K562 (cell line): ENCODE measurements at regions not wholly inside any gene's neighbourhood (a gene's known extent, or its start where the extent isn't known, plus 50 kb on each side); places are given as distances from the start of the nearest gene placed in this dataset.

ENCODE experiments used
- ATAC-seq: fragments of 200-7000 bp; cut with Tn5 transposase; 3 replicates; pipeline ENCODE4 v1.9.1; 2020; ENCODE audit warnings: moderate library complexity
- BruUV-seq: library from RNA; stranded (reverse); fragments of 400-500 nt; replicated peaks from 2 replicates; lab custom pipeline; 2021; lab: Mats Ljungman, UMichigan
- CTCF ChIA-PET: fragments of 300-600 bp; formaldehyde crosslinking; extraction: SDS; loops from one replicate; lab custom pipeline; 2021; ENCODE audit warnings: low intra/inter-chr PET ratio; lab: Yijun Ruan, JAX
- POLR2A ChIA-PET: fragments of 300-600, 350-650 bp; sonication (Branson Sonifier 250); formaldehyde crosslinking; extraction: SDS; loops from one replicate; lab custom pipeline; 2021; ENCODE audit warnings: antibody characterized with exemption, inconsistent platforms; lab: Yijun Ruan, JAX
- DNase-seq, 4 experiments: peaks; one replicate each; pipeline versions ENCODE4 v3.0.0 to v3.0.0-alpha.2; 2011 to 2018; ENCODE audit warnings: low spot score in 3 of 4, mixed read lengths in 3 of 4; ENCODE audit errors: extremely low read depth in 1 of 4
- FAIRE-seq: peaks from 2 replicates; lab custom pipeline; 2011; peaks lifted over from hg19 to GRCh38; lab: Jason Lieb, UNC
- H2AFZ ChIP-seq: 2 replicates; pipeline ENCODE4 v1.6.0; 2011; ENCODE audit warnings: low read depth, low read length, control low read depth, inconsistent platforms
- H3K27ac ChIP-seq: fragments of 200-600 bp; 3 replicates; pipeline ENCODE4 v1.8.0; 2011; ENCODE audit warnings: low read depth, mild to moderate bottlenecking, control low read depth, inconsistent platforms, low read length, moderate library complexity, mixed read lengths; ENCODE audit errors: extremely low read depth
- H3K27me3 ChIP-seq, 2 experiments: fragments of 300-600 bp in 1 of 2; 2 replicates in 1 of 2; 3 replicates in 1 of 2; pipeline versions ENCODE4 v1.6.0 to v1.8.0; 2011; ENCODE audit warnings: inconsistent platforms in 2 of 2, low read length in 2 of 2, mild to moderate bottlenecking in 1 of 2, mixed read lengths in 1 of 2, moderate library complexity in 1 of 2; ENCODE audit not compliant: control insufficient read depth in 2 of 2, insufficient read depth in 2 of 2
- H3K36me3 ChIP-seq: fragments of 300-600 bp; 3 replicates; pipeline ENCODE4 v1.8.0; 2011; ENCODE audit warnings: mild to moderate bottlenecking, low read length, inconsistent platforms; ENCODE audit not compliant: control insufficient read depth, insufficient read depth
- H3K4me1 ChIP-seq, 2 experiments: fragments of 200-600 bp in 1 of 2; replicated peaks in 1 of 2; 2 replicates in 1 of 2; 3 replicates in 1 of 2; pipeline versions ENCODE4 v1.5.1 to v1.8.0; 2011; ENCODE audit warnings: inconsistent platforms in 2 of 2, low read length in 2 of 2, mild to moderate bottlenecking in 1 of 2, mixed read lengths in 1 of 2, moderate library complexity in 1 of 2; ENCODE audit not compliant: control insufficient read depth in 2 of 2, insufficient read depth in 2 of 2
- H3K4me2 ChIP-seq: 2 replicates; pipeline ENCODE4 v1.6.1; 2011; ENCODE audit warnings: low read length, control low read depth, inconsistent platforms, mixed read lengths; ENCODE audit not compliant: insufficient read depth
- H3K4me3 ChIP-seq: fragments of 200-600 bp; sonication (generic), shearing (Covaris generic); 2 replicates; pipeline ENCODE4 v1.5.1; 2016; ENCODE audit warnings: control low read depth, inconsistent platforms
- H3K79me2 ChIP-seq: fragments of 200-600 bp; 3 replicates; pipeline ENCODE4 v1.8.0; 2011; ENCODE audit warnings: low read length, inconsistent platforms; ENCODE audit not compliant: control insufficient read depth, insufficient read depth
- H3K9ac ChIP-seq, 2 experiments: 2 replicates each; pipeline versions ENCODE4 v1.6.0 to v1.6.1; 2011; ENCODE audit warnings: low read depth in 2 of 2, low read length in 2 of 2, control low read depth in 1 of 2, inconsistent platforms in 1 of 2, mild to moderate bottlenecking in 1 of 2, mixed read lengths in 1 of 2; ENCODE audit not compliant: insufficient read depth in 1 of 2
- H3K9me1 ChIP-seq: one replicate; pipeline ENCODE4 v1.6.0; 2011; ENCODE audit warnings: inconsistent platforms, mild to moderate bottlenecking, low read length, moderate library complexity; ENCODE audit not compliant: control insufficient read depth, insufficient read depth
- H3K9me3 ChIP-seq: replicated peaks from 2 replicates; pipeline ENCODE4 v1.5.1; 2011; ENCODE audit warnings: low read depth, low read length, inconsistent platforms; ENCODE audit not compliant: control insufficient read depth, insufficient read depth
- H4K20me1 ChIP-seq: replicated peaks from 2 replicates; pipeline ENCODE4 v1.6.1; 2011; ENCODE audit warnings: low read length, inconsistent platforms, mixed read lengths; ENCODE audit not compliant: control insufficient read depth, insufficient read depth
- MEIS2 ChIP-seq: fragments of 450-650 bp; IDR thresholded peaks from 2 replicates; pipeline ENCODE4 v1.6.1; 2014; ENCODE audit warnings: mild to moderate bottlenecking; ENCODE audit not compliant: partially characterized antibody
- PBX2 ChIP-seq, 2 experiments: IDR thresholded peaks in 1 of 2; conservative IDR thresholded peaks in 1 of 2; 2 replicates each; pipeline ENCODE4 v1.6.1; 2016; ENCODE audit warnings: low read depth in 2 of 2, mild to moderate bottlenecking in 1 of 2, missing compliant biosample characterization in 1 of 2, missing genetic modification characterization in 1 of 2, moderate library complexity in 1 of 2
- ZNF184 ChIP-seq: sonication (generic); formaldehyde crosslinking; IDR thresholded peaks from 2 replicates; pipeline ENCODE4 v1.5.0; 2020; ENCODE audit warnings: missing genetic modification reagents
- WGBS: fragments of 100-300 bp; shearing (Covaris generic); methylation state at CpG from one replicate; pipeline ENCODE4 v1.1.6; 2016; ENCODE audit warnings: low coverage, mixed read lengths; ENCODE audit not compliant: insufficient coverage; ENCODE audit errors: missing lambda C conversion rate; 5-methylcytosine and 5-hydroxymethylcytosine counted together
- in situ Hi-C: fragments of 300-500 bp; cut with MboI; formaldehyde crosslinking; loops from 4 replicates; pipeline ENCODE4 v1.15.0; 2018; ENCODE audit warnings: inconsistent platforms, mixed read lengths
- intact Hi-C: fragments of 100-400 bp; cut with micrococcal nuclease; formaldehyde crosslinking; loops from 2 replicates; pipeline ENCODE4 v1.14.2; 2022

GRCh38 chr9:84212246-84212645 lies 128.3 kb downstream of the SLC28A3 start:
- POLR2A ChIA-PET: no interaction called here
- H3K9ac ChIP-seq: no peak overlapping the region
- H3K27ac ChIP-seq: no peak overlapping the region
- H2AFZ ChIP-seq: no peak overlapping the region
- no peak for ATAC-seq
- WGBS: 0% methylated on average over 3 of the region's 3 CpGs
- no peaks in the 10 kb centered on the region for H3K9me1 ChIP-seq
- in situ Hi-C loops (no loop called here), intact Hi-C loops (no loop called here)
- H3K79me2 ChIP-seq: no peaks in the 10 kb centered on the region
- H3K4me2 ChIP-seq: no peak overlapping the region
- no TSS peak for BruUV-seq
- no peak for DNase-seq
- H3K27me3 ChIP-seq: no peaks in the 10 kb centered on the region
- no peak overlapping the region for H3K4me3 ChIP-seq
- H4K20me1 ChIP-seq: no peaks in the 10 kb centered on the region
- FAIRE-seq: no peak
- no peak for TF ChIP-seq PBX2 (CRISPR knock-in tag; IDR thresholded peaks at IDR 0.05; ENCODE audit: low read depth)
- peak; percentile 57 for TF ChIP-seq PBX2 (tag; conservative IDR thresholded peaks at IDR 0.05; ENCODE audit: low read depth)
- TF ChIP-seq MEIS2: peak; percentile 5
- TF ChIP-seq ZNF184 (CRISPR knock-in tag): no peak
- CTCF ChIA-PET: no interaction called here
- no peaks in the 10 kb centered on the region for H3K36me3 ChIP-seq
- no peaks in the 10 kb centered on the region for H3K9me3 ChIP-seq
- H3K4me1 ChIP-seq: no peaks in the 10 kb centered on the region
